Activated T-cell treated with anti-CD3 and anti-CD28 coated beads, Interleukin-2, amount 50 U/mL, for 72 hours (primary cell): ENCODE measurements at regions not wholly inside any gene's neighbourhood (a gene's known extent, or its start where the extent isn't known, plus 50 kb on each side); places are given as distances from the start of the nearest gene placed in this dataset.
"Not testable (repeated sequence)": the region's sequence is repeated elsewhere in the genome, so short reads cannot be mapped to it uniquely, and the experiment has no call there.

Experiments
- ATAC-seq, 2 donors: fragments of 150-1000 bp; cut with Tn5 transposase; replicated peaks in 1 of 2; 2 replicates each; pipeline ENCODE4 v1.10.0; 2021; ENCODE audit warnings: moderate library complexity in 2 of 2, mild to moderate bottlenecking in 1 of 2
- DNase-seq, 2 donors: peaks; one replicate each; pipeline ENCODE4 v3.0.0; 2021 to 2022; ENCODE audit warnings: mixed read lengths in 1 of 2
- H3K27ac Mint-ChIP-seq: one replicate; pipeline ENCODE4 v1.8.0; 2022; ENCODE audit warnings: mild to moderate bottlenecking, moderate library complexity, mixed read lengths
- H3K27me3 Mint-ChIP-seq: one replicate; pipeline ENCODE4 v1.8.0; 2022; ENCODE audit warnings: low read depth, mixed read lengths
- H3K36me3 Mint-ChIP-seq, 2 donors: one replicate each; pipeline ENCODE4 v1.8.0; 2022; ENCODE audit warnings: mixed read lengths in 2 of 2, mild to moderate bottlenecking in 1 of 2; ENCODE audit not compliant: insufficient read depth in 2 of 2
- H3K4me1 Mint-ChIP-seq: one replicate; pipeline ENCODE4 v1.8.0; 2022; ENCODE audit warnings: low read depth, mixed read lengths
- H3K4me3 Mint-ChIP-seq, 2 donors: one replicate each; pipeline ENCODE4 v1.8.0; 2022; ENCODE audit warnings: mild to moderate bottlenecking in 2 of 2, mixed read lengths in 2 of 2, moderate library complexity in 2 of 2
- H3K9me3 Mint-ChIP-seq, 2 donors: one replicate each; pipeline ENCODE4 v1.8.0; 2022; ENCODE audit warnings: mixed read lengths in 2 of 2

- Mint-ChIP-seq H3K4me3 (no peak overlapping the region), H3K4me1 (no peaks in the 10 kb centered on the region), H3K27ac (no peak overlapping the region), H3K36me3 (no peaks in the 10 kb centered on the region), H3K27me3 (no peaks in the 10 kb centered on the region), H3K9me3 (peaks cover 3 to 4% of the 10 kb centered on the region in 2 donors)
- DNase-seq, result no peak
- no peak for ATAC-seq
Observed at GRCh38 chr18:37838083-37838482, 272.5 kb upstream of the CELF4 start.

GRCh38 chr18:37836071-37836970, 270.7 kb upstream of the CELF4 start:
- ATAC-seq, result no peak
- DNase-seq, result no peak
- no peak overlapping the region for H3K27ac Mint-ChIP-seq
- H3K4me3 Mint-ChIP-seq, result no peak overlapping the region
- H3K4me1 Mint-ChIP-seq, result no peaks in the 10 kb centered on the region
- H3K27me3 Mint-ChIP-seq, result no peaks in the 10 kb centered on the region
- H3K9me3 Mint-ChIP-seq, result peaks cover 4 to 8% of the 10 kb centered on the region in 2 donors
- H3K36me3 Mint-ChIP-seq, result peaks cover under 1 to 3% of the 10 kb centered on the region in 2 donors

- not testable (repeated sequence) for ATAC-seq, H3K9me3 Mint-ChIP-seq, H3K4me3 Mint-ChIP-seq, H3K36me3 Mint-ChIP-seq, H3K4me1 Mint-ChIP-seq, H3K27me3 Mint-ChIP-seq, H3K27ac Mint-ChIP-seq, DNase-seq
Observed at GRCh38 chr18:37832010-37832695, 266.6 kb upstream of the CELF4 start.

- no peaks in the 10 kb centered on the region for H3K27me3 Mint-ChIP-seq
- no peaks in the 10 kb centered on the region for H3K4me1 Mint-ChIP-seq
- DNase-seq (no peak), ATAC-seq (no peak)
- peaks cover 12 to 19% of the 10 kb centered on the region in 2 donors for H3K9me3 Mint-ChIP-seq
- H3K27ac Mint-ChIP-seq, result no peak overlapping the region
- no peak overlapping the region for H3K4me3 Mint-ChIP-seq
- H3K36me3 Mint-ChIP-seq, result no peaks in the 10 kb centered on the region
Observed at GRCh38 chr18:37812961-37813360, 247.4 kb upstream of the CELF4 start.

- H3K36me3 Mint-ChIP-seq, result no peaks in the 10 kb centered on the region
- H3K9me3 Mint-ChIP-seq, result peaks cover 10 to 11% of the 10 kb centered on the region in 2 donors
- H3K27me3 Mint-ChIP-seq, result no peaks in the 10 kb centered on the region
- H3K4me1 Mint-ChIP-seq, result no peaks in the 10 kb centered on the region
- DNase-seq (no peak), ATAC-seq (no peak)
- no peak overlapping the region for H3K4me3 Mint-ChIP-seq
- H3K27ac Mint-ChIP-seq, result no peak overlapping the region
Observed at GRCh38 chr18:37805773-37806404, 240.3 kb upstream of the CELF4 start.

- DNase-seq (no peak), ATAC-seq (no peak)
- Mint-ChIP-seq H3K4me3 (no peak overlapping the region), H3K4me1 (no peaks in the 10 kb centered on the region), H3K9me3 (peaks cover 0 to 7% of the 10 kb centered on the region in 2 donors), H3K36me3 (no peaks in the 10 kb centered on the region), H3K27ac (no peak overlapping the region), H3K27me3 (no peaks in the 10 kb centered on the region)
Observed at GRCh38 chr18:37796823-37797349, 231.3 kb upstream of the CELF4 start.

GRCh38 chr18:37787452-37787851, 221.9 kb upstream of the CELF4 start:
- Mint-ChIP-seq H3K27me3 (no peaks in the 10 kb centered on the region), H3K9me3 (peaks cover 0 to 4% of the 10 kb centered on the region in 2 donors), H3K27ac (no peak overlapping the region), H3K4me1 (no peaks in the 10 kb centered on the region), H3K4me3 (no peak overlapping the region), H3K36me3 (no peaks in the 10 kb centered on the region)
- DNase-seq (no peak), ATAC-seq (no peak)

GRCh38 chr18:37783771-37784170, 218.2 kb upstream of the CELF4 start:
- no peaks in the 10 kb centered on the region for H3K36me3 Mint-ChIP-seq
- H3K27me3 Mint-ChIP-seq, result no peaks in the 10 kb centered on the region

GRCh38 chr18:37779220-37779619, 213.6 kb upstream of the CELF4 start:
- H3K27ac Mint-ChIP-seq, result no peak overlapping the region
- no peak for DNase-seq
- H3K9me3 Mint-ChIP-seq, result no peaks in the 10 kb centered on the region
- no peak overlapping the region for H3K4me3 Mint-ChIP-seq
- H3K27me3 Mint-ChIP-seq, result no peaks in the 10 kb centered on the region
- H3K4me1 Mint-ChIP-seq, result no peaks in the 10 kb centered on the region
- H3K36me3 Mint-ChIP-seq, result no peaks in the 10 kb centered on the region
- ATAC-seq, result no peak

More at GRCh38 chr18:37783771-37784170, 218.2 kb upstream of the CELF4 start:
- DNase-seq, result no peak
- Mint-ChIP-seq H3K4me1 (no peaks in the 10 kb centered on the region), H3K4me3 (no peak overlapping the region), H3K9me3 (peaks cover 0 to 3% of the 10 kb centered on the region in 2 donors), H3K27ac (no peak overlapping the region)
- no peak for ATAC-seq

GRCh38 chr18:37778417-37779165, 213.0 kb upstream of the CELF4 start:
- no peaks in the 10 kb centered on the region for H3K9me3 Mint-ChIP-seq
- no peak overlapping the region for H3K27ac Mint-ChIP-seq
- DNase-seq, result peak; percentile 29 to 50
- no peaks in the 10 kb centered on the region for H3K4me1 Mint-ChIP-seq
- no peak overlapping the region for H3K4me3 Mint-ChIP-seq
- no peaks in the 10 kb centered on the region for H3K36me3 Mint-ChIP-seq
- no peak for ATAC-seq
- no peaks in the 10 kb centered on the region for H3K27me3 Mint-ChIP-seq

- no peaks in the 10 kb centered on the region for H3K4me1 Mint-ChIP-seq
- H3K36me3 Mint-ChIP-seq, result no peaks in the 10 kb centered on the region
- H3K9me3 Mint-ChIP-seq, result peaks cover 2 to 4% of the 10 kb centered on the region in 2 donors
- ATAC-seq (no peak), DNase-seq (no peak)
- H3K27ac Mint-ChIP-seq, result no peak overlapping the region
- no peaks in the 10 kb centered on the region for H3K27me3 Mint-ChIP-seq
- H3K4me3 Mint-ChIP-seq, result no peak overlapping the region
Observed at GRCh38 chr18:37769826-37770225, 204.2 kb upstream of the CELF4 start.

- Mint-ChIP-seq H3K4me3 (no peak overlapping the region), H3K9me3 (peaks cover 2 to 4% of the 10 kb centered on the region in 2 donors), H3K36me3 (no peaks in the 10 kb centered on the region), H3K27ac (no peak overlapping the region), H3K4me1 (no peaks in the 10 kb centered on the region), H3K27me3 (no peaks in the 10 kb centered on the region)
- ATAC-seq (no peak), DNase-seq (no peak)
Observed at GRCh38 chr18:37764541-37765288, 199.1 kb upstream of the CELF4 start.
